GM12878 (cell line): ENCODE measurements at regions not wholly inside any gene's neighbourhood (a gene's known extent, or its start where the extent isn't known, plus 50 kb on each side); places are given as distances from the start of the nearest gene placed in this dataset.
A peak's percentile ranks its signal among the peaks of the same experiment; 100 is the strongest.

ENCODE experiments used
- ATAC-seq: fragments of 200-7000 bp; cut with Tn5 transposase; 3 replicates; pipeline ENCODE4 v1.9.1; 2020; ENCODE audit warnings: mild to moderate bottlenecking, moderate library complexity
- BruUV-seq: library from RNA; stranded (reverse); fragments of 400-500 nt; replicated peaks from 2 replicates; lab custom pipeline; 2021; lab: Mats Ljungman, UMichigan
- CTCF ChIA-PET: fragments of 300-600 bp; sonication (Branson Sonifier 250); formaldehyde crosslinking; extraction: SDS; loops from one replicate; lab custom pipeline; 2021; ENCODE audit warnings: inconsistent platforms; lab: Yijun Ruan, JAX
- POLR2A ChIA-PET: fragments of 350-600 bp; formaldehyde crosslinking; extraction: SDS; loops from one replicate; lab custom pipeline; 2021; ENCODE audit warnings: inconsistent platforms; lab: Charles Lee
- RAD21 ChIA-PET: fragments of 300-600 bp; sonication (Branson Sonifier 250); formaldehyde crosslinking; loops from one replicate; lab custom pipeline; 2023; ENCODE audit warnings: antibody characterized with exemption; ENCODE audit not compliant: unreplicated experiment; lab: Charles Lee
- SMC1A ChIA-PET: fragments of 300-600 bp; sonication (Branson Sonifier 250); formaldehyde crosslinking; loops from one replicate; lab custom pipeline; 2023; ENCODE audit not compliant: unreplicated experiment, uncharacterized antibody; lab: Charles Lee
- DNase-seq: peaks from one replicate; pipeline ENCODE4 v3.0.0-alpha.2; 2011; ENCODE audit warnings: low read depth, low spot score
- FAIRE-seq: peaks from 3 replicates; lab custom pipeline; 2011; peaks lifted over from hg19 to GRCh38; lab: Jason Lieb, UNC
- H2AFZ ChIP-seq: 2 replicates; pipeline ENCODE4 v1.6.0; 2011; ENCODE audit warnings: low read depth, low read length, control low read depth; ENCODE audit not compliant: control insufficient read depth
- H3K27ac ChIP-seq: 2 replicates; pipeline ENCODE4 v1.5.1; 2011; ENCODE audit warnings: control low read depth; ENCODE audit not compliant: control insufficient read depth, insufficient read depth
- H3K27me3 ChIP-seq, 2 experiments: replicated peaks in 1 of 2; 2 replicates each; pipeline versions ENCODE4 v1.6.0 to v1.6.1; 2011; ENCODE audit warnings: low read length in 1 of 2; ENCODE audit not compliant: control insufficient read depth in 2 of 2, insufficient read depth in 2 of 2
- H3K36me3 ChIP-seq, 2 experiments: 2 replicates each; pipeline ENCODE4 v1.5.1; 2011; ENCODE audit warnings: low read length in 1 of 2; ENCODE audit not compliant: control insufficient read depth in 2 of 2, insufficient read depth in 2 of 2
- H3K4me1 ChIP-seq: 2 replicates; pipeline ENCODE4 v1.6.1; 2011; ENCODE audit warnings: mild to moderate bottlenecking, low read length, moderate library complexity, mixed read lengths; ENCODE audit not compliant: control insufficient read depth, insufficient read depth
- H3K4me2 ChIP-seq: 2 replicates; pipeline ENCODE4 v1.6.0; 2011; ENCODE audit warnings: control low read depth; ENCODE audit not compliant: control insufficient read depth, insufficient read depth
- H3K4me3 ChIP-seq: fragments of 200-600 bp; sonication (generic); 2 replicates; pipeline ENCODE4 v1.5.1; 2016
- H3K79me2 ChIP-seq: 2 replicates; pipeline ENCODE4 v1.6.0; 2011; ENCODE audit warnings: low read length; ENCODE audit not compliant: control insufficient read depth, insufficient read depth
- H3K9ac ChIP-seq: 2 replicates; pipeline ENCODE4 v1.8.0; 2011; ENCODE audit warnings: low read length, control low read depth, mixed read lengths; ENCODE audit not compliant: control insufficient read depth, insufficient read depth
- H3K9me3 ChIP-seq: replicated peaks from 3 replicates; pipeline ENCODE4 v1.5.1; 2011; ENCODE audit warnings: mild to moderate bottlenecking, low read length; ENCODE audit not compliant: control insufficient read depth, insufficient read depth
- H4K20me1 ChIP-seq: 2 replicates; pipeline ENCODE4 v1.6.0; 2011; ENCODE audit not compliant: control insufficient read depth, insufficient read depth
- ESRRA ChIP-seq: IDR thresholded peaks from 2 replicates; pipeline ENCODE4 v1.6.1; 2012; ENCODE audit warnings: mild to moderate bottlenecking, low read length, improper control_type of control experiment
- GATAD2B ChIP-seq: fragments of 450-650 bp; conservative IDR thresholded peaks from 2 replicates; pipeline ENCODE4 v1.6.1; 2017; ENCODE audit warnings: low read depth, mild to moderate bottlenecking, moderate library complexity
- JUNB ChIP-seq: IDR thresholded peaks from 2 replicates; pipeline ENCODE4 v1.6.1; 2016; ENCODE audit warnings: antibody characterized with exemption, mild to moderate bottlenecking
- MXI1 ChIP-seq: fragments of 150-350 bp; IDR thresholded peaks from 2 replicates; pipeline ENCODE4 v1.6.1; 2011; ENCODE audit warnings: low read depth, mild to moderate bottlenecking, inconsistent platforms, low read length, improper control_type of control experiment
- STAT1 ChIP-seq: fragments of 450-650 bp; conservative IDR thresholded peaks from 2 replicates; pipeline ENCODE4 v1.6.1; 2014; ENCODE audit warnings: antibody characterized with exemption, mild to moderate bottlenecking
- WGBS: methylation state at CpG from one replicate; pipeline ENCODE4 v1.1.6; 2016; ENCODE audit warnings: low lambda C conversion rate; ENCODE audit not compliant: insufficient replicate concordance, insufficient coverage; ENCODE audit errors: missing lambda C conversion rate; 5-methylcytosine and 5-hydroxymethylcytosine counted together
- in situ Hi-C: fragments of 300-500 bp; cut with MboI; formaldehyde crosslinking; loops from 9 replicates; pipeline ENCODE4 v1.14.3; 2018; ENCODE audit warnings: mixed read lengths
- intact Hi-C: fragments of 100-400 bp; cut with micrococcal nuclease; formaldehyde crosslinking; loops from one replicate; pipeline ENCODE4 v1.14.2; 2022; ENCODE audit not compliant: unreplicated experiment
- TF ChIP-seq, protein P1 (sequence below): IDR thresholded peaks from 2 replicates; pipeline ENCODE4 v1.6.1; 2012; ENCODE audit warnings: mild to moderate bottlenecking, low read depth, low read length
- TF ChIP-seq, protein P2 (sequence below): fragments of 450-650 bp; formaldehyde crosslinking; IDR thresholded peaks from 2 replicates; pipeline ENCODE4 v1.4.0; 2020; ENCODE audit warnings: mild to moderate bottlenecking, moderate library complexity
- TF ChIP-seq, protein P3 (sequence below): IDR thresholded peaks from 2 replicates; pipeline ENCODE4 v1.6.1; 2011; ENCODE audit warnings: low read depth, low read length, improper control_type of control experiment, borderline replicate concordance

DNA sequence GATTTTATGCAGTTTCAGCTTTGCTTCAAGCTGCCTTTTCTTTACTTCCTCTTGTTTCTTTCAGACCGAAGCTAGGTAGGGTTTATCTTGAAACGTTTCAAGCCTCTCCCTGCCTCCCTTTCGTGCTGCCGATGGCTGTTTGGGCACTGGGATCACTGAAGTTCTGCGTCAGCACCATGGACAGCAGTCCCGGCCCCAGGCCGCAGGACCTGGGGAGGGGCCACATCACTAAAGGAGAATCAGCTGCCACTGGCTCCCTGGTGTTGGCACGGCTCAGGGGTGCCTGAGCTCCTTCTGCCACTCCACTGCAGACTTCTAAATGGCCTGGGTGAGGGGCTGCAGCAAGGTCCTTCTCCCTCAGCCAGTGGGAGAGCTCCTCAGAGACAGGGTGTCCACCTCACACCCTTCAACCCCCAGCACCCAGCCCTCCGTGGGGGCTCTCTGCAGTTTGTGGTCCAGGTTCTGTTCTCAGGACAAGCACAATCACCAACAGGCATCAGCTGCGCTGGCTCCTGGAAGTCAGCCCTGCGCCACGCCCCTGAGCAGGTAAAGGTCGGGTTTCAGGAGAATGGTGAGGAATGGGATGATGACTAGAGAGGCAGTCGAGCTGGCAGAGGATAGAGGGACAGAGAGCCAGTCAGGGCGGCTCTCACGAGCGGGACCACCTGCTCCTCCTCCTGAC is 387.2 kb downstream of the TCERG1L start:
- Histone ChIP-seq H4K20me1 (no peaks in the 10 kb centered on the region), H3K27ac (no peak overlapping the region), H3K4me2 (no peak overlapping the region), H3K27me3 (no peaks in the 10 kb centered on the region), H3K36me3 (no peaks in the 10 kb centered on the region), H3K9me3 (peaks cover 1% of the 10 kb centered on the region; the same call in 1 of the 3 replicates), H3K4me1 (no peaks in the 10 kb centered on the region), H2AFZ (no peak overlapping the region)
- CTCF ChIA-PET: no interaction called here
- intact Hi-C loops (no loop called here), in situ Hi-C loops (no loop called here)
- no TSS peak for BruUV-seq
- ATAC-seq (no peak), DNase-seq (no peak), FAIRE-seq (no peak)
- RAD21 ChIA-PET: no interaction called here
- SMC1A ChIA-PET: no interaction called here
- no peak for TF ChIP-seq MXI1
- TF ChIP-seq, protein P1, sequence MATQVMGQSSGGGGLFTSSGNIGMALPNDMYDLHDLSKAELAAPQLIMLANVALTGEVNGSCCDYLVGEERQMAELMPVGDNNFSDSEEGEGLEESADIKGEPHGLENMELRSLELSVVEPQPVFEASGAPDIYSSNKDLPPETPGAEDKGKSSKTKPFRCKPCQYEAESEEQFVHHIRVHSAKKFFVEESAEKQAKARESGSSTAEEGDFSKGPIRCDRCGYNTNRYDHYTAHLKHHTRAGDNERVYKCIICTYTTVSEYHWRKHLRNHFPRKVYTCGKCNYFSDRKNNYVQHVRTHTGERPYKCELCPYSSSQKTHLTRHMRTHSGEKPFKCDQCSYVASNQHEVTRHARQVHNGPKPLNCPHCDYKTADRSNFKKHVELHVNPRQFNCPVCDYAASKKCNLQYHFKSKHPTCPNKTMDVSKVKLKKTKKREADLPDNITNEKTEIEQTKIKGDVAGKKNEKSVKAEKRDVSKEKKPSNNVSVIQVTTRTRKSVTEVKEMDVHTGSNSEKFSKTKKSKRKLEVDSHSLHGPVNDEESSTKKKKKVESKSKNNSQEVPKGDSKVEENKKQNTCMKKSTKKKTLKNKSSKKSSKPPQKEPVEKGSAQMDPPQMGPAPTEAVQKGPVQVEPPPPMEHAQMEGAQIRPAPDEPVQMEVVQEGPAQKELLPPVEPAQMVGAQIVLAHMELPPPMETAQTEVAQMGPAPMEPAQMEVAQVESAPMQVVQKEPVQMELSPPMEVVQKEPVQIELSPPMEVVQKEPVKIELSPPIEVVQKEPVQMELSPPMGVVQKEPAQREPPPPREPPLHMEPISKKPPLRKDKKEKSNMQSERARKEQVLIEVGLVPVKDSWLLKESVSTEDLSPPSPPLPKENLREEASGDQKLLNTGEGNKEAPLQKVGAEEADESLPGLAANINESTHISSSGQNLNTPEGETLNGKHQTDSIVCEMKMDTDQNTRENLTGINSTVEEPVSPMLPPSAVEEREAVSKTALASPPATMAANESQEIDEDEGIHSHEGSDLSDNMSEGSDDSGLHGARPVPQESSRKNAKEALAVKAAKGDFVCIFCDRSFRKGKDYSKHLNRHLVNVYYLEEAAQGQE: peak; percentile 81
- TF ChIP-seq, all 136 proteins: peak for 1
- Histone ChIP-seq H3K9ac (no peak overlapping the region), H3K79me2 (no peaks in the 10 kb centered on the region), H3K4me3 (no peak overlapping the region)
- 37% methylated on average over 16 of the region's 17 CpGs for WGBS
- POLR2A ChIA-PET: no interaction called here

DNA sequence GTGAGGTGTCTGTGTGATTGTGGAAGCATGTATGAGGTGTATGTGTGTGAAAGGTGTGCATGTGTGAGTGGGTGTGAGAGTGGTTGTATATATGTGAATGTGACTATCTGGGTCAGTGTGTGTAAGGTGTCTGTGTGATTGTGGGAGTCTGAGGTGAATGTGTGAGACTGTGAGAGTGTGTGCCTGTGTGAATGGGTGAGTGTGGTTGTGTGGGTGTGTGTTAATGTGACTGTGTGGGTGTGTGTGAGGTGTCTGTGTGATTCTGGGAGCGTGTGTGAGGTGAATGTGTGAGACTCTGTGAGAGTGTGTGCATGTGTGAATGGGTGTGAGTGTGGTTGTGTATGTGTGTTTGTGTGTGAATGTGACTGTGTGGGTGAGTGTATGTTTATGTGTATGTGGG is 385.1 kb downstream of the TCERG1L start:
- Histone ChIP-seq H4K20me1 (no peaks in the 10 kb centered on the region), H3K4me2 (no peak overlapping the region), H3K4me1 (no peaks in the 10 kb centered on the region), H3K36me3 (no peaks in the 10 kb centered on the region), H3K9ac (no peak overlapping the region), H3K27ac (peak overlapping the region; percentile 14; the same call in 1 of the 2 replicates), H2AFZ (no peak overlapping the region), H3K9me3 (peaks cover 1% of the 10 kb centered on the region; the same call in 1 of the 3 replicates), H3K79me2 (no peaks in the 10 kb centered on the region), H3K4me3 (no peak overlapping the region), H3K27me3 (no peaks in the 10 kb centered on the region)
- ChIA-PET SMC1A (no interaction called here), POLR2A (no interaction called here), CTCF (no interaction called here), RAD21 (no interaction called here)
- FAIRE-seq (no peak), DNase-seq (no peak), ATAC-seq (no peak)
- in situ Hi-C loops (no loop called here), intact Hi-C loops (no loop called here)
- 0% methylated on average over 1 of the region's 1 CpG for WGBS
- no TSS peak for BruUV-seq
- TF ChIP-seq GATAD2B (no peak), ESRRA (no peak), STAT1 (no peak), JUNB (no peak)
- TF ChIP-seq, protein P2, sequence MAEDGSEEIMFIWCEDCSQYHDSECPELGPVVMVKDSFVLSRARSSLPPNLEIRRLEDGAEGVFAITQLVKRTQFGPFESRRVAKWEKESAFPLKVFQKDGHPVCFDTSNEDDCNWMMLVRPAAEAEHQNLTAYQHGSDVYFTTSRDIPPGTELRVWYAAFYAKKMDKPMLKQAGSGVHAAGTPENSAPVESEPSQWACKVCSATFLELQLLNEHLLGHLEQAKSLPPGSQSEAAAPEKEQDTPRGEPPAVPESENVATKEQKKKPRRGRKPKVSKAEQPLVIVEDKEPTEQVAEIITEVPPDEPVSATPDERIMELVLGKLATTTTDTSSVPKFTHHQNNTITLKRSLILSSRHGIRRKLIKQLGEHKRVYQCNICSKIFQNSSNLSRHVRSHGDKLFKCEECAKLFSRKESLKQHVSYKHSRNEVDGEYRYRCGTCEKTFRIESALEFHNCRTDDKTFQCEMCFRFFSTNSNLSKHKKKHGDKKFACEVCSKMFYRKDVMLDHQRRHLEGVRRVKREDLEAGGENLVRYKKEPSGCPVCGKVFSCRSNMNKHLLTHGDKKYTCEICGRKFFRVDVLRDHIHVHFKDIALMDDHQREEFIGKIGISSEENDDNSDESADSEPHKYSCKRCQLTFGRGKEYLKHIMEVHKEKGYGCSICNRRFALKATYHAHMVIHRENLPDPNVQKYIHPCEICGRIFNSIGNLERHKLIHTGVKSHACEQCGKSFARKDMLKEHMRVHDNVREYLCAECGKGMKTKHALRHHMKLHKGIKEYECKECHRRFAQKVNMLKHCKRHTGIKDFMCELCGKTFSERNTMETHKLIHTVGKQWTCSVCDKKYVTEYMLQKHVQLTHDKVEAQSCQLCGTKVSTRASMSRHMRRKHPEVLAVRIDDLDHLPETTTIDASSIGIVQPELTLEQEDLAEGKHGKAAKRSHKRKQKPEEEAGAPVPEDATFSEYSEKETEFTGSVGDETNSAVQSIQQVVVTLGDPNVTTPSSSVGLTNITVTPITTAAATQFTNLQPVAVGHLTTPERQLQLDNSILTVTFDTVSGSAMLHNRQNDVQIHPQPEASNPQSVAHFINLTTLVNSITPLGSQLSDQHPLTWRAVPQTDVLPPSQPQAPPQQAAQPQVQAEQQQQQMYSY (CRISPR knock-in tag): no peak
- TF ChIP-seq, protein P3, sequence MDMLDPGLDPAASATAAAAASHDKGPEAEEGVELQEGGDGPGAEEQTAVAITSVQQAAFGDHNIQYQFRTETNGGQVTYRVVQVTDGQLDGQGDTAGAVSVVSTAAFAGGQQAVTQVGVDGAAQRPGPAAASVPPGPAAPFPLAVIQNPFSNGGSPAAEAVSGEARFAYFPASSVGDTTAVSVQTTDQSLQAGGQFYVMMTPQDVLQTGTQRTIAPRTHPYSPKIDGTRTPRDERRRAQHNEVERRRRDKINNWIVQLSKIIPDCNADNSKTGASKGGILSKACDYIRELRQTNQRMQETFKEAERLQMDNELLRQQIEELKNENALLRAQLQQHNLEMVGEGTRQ: no peak
